ELR (cell line): ENCODE measurements at regions not wholly inside any gene's neighbourhood (a gene's known extent, or its start where the extent isn't known, plus 50 kb on each side); places are given as distances from the start of the nearest gene placed in this dataset.

ENCODE experiments used
- DNase-seq: peaks from one replicate; pipeline ENCODE4 v3.0.0-alpha.2; 2015; ENCODE audit warnings: low read depth

- no peak for DNase-seq
These were observed 96.1 kb upstream of the SALL3 start for GRCh38 chr18:78883501-78883900.

DNA sequence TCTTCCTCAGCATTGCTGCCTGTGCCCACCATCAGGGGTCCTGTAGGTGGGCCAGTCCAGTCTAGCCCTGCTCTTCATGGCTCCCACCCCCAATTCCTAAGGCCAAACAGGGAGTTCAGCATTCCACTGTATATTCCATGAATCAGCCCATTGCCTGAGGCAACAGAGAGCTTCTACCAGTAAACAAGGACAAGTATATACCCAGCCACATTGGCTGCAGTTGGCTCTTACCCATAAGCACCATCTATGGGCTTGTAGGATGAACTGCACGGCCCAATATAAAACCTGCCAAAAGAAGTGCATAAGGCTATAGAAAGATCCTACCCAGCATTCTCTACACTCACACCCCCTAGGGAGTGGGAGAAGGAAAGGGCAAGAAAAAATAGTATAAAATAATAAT is 95.1 kb upstream of the SALL3 start:
- DNase-seq: no peak

GRCh38 chr18:78889250-78889649 is 90.4 kb upstream of the SALL3 start:
- no peak for DNase-seq

DNA sequence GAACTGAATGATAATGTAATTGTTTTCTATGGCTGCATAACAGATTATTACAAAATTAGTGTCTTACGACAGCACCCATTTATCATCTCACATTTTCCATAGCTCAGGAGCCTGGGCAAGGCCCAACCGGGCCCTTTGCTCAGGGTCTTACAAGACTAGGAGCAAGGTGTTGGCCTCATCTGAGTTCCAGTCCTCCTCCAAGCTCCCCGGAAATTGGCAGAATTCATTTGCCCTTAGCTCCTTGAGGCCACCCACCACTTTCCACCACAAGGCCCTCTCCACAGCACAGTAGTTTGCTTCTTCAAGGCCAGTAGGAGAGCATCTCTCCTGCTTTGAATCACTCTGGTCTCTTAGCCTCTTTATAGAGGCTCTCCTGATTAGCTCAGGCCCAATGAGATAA is 89.2 kb upstream of the SALL3 start:
- DNase-seq: no peak

DNA sequence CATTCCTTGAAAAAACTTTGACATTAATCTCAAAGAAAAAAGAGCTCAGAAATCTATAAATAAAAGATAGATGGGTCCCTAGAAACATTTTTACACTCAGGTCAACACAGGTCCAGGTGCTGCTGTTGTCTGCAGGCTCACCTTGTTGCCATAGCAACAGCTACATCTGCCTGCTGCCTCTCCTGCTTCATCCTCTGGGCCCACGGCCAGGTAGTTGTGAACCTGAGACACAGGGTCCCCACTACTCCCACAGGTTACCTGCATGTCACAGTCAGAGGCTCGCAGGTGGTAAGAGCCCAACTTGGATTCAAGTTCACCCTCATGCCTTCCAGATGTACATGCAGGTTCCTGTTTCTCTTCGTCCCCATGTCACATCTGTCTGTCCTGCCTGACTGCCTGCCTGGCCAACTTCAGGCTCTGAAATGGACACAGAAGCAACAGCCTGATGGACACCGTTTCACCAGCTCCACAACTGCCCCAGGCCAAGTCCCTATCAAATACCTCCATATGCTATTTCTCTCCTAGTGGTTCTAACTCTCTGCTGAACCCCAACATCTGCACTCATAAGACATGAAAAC is 88.3 kb upstream of the SALL3 start:
- no peak for DNase-seq

- no peak for DNase-seq
These were observed 87.4 kb upstream of the SALL3 start for GRCh38 chr18:78892177-78892576.

DNA sequence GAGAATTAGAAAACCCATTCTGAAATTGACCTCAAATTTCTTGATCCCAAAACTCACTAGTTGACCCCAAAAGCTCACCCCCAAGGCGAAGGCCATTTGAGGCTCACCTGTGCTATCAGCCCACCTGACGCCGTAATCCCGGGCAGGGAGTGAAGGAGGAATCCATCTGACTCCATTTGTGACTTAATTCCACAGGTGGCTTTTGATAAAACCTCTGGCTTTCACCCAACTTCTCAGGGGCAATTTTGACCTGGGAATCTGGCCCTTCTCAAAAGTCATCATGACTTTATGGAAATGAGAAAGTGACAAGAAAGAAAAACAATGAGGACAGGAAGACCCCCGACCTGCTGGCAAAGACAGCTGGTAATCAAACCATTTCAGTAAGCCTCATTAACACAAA is 86.9 kb upstream of the SALL3 start:
- no peak for DNase-seq

DNA sequence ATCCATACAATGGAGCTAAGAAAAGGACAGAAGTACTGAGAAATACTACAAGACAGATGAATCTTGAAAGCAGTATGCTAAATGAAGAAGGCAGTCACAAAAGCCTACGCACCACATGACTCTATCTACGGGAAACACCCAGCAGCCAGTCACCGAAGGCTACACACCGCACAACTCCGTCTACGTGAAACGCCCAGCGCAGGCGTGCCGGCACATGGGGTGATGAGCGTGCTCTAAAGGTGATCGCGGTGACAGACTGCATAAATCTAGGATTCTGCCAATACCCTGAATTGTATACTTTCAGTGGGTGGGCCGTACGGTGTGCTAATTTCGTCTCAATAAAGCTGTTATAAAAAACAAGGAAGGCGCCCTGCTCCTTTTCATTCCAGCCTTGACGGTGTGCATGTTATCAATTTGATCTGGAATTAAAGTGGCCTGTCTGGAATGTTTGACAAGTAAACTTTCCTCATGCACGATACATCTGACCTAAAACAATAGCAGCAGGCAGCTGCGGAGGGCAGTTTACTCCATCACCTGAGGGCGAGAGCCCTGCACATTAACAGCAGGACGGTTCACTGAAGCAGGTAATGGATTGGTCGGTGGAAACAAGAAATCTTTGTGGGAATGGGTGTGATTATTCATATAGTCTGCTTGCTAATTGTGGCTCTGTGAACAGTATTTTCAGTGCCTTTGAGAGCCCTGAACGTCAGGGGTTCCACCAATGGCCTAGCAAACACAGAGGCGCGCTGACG is 86.2 kb upstream of the SALL3 start:
- no peak for DNase-seq

- no peak for DNase-seq
These were observed 85.6 kb upstream of the SALL3 start for GRCh38 chr18:78894033-78894305.

- DNase-seq: no peak
These were observed 84.2 kb upstream of the SALL3 start for GRCh38 chr18:78895207-78896001.

DNA sequence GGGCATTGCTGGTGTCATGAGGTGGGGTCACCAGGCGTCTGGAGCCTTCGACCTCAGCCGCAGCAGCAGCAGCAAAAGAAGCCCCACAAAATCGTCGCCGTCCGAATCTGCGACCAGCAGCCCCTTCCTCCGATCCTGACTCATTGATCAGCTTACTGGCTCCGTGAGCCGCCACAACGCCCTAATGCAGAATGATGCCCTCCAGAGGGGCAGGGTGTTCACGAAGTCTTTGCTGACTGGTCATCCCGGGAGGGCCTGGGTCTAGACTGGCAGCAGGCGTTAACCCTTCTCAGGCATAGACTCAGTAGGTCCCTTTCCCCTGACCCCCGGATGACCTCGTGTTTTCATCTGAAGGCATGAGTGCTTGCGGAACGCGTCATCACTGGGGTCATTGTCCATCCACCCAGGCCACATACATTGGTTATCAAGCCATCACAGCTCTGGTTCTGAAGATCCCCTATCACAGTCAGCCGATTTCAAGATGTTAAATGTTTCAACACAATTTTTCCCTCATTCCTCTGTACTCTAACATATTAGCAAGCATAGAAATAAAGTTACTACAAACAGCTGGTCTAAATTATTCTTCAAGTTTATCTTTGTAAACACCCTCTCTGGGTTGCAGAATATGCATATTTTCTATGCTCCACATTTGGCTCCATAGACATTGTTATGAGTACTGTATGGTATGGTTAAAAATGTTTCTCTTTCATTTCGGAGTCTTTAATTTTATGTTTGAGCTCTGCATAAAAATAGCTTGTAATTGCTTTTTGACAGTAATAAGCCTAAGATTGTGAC is 83.3 kb upstream of the SALL3 start:
- no peak for DNase-seq

DNA sequence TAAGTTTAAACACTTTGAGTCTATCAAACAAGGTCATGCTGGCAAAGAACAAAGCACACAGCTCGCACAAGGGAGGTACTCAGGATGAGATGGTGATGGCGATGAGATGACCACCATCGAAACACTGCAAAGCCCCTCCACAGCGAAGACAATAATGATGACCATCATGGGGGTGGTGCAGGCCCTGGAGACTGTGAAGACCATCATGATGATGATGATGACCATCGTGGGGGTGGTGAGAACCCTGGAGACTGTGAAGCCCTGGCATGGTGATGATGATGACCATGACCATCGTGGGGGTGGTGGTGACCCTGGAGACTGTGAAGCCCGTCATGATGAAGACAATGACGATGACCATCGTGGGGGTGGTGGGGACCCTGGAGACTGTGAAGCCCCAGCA is 81.6 kb upstream of the SALL3 start:
- DNase-seq: no peak

- DNase-seq: no peak
These were observed 81.0 kb upstream of the SALL3 start for GRCh38 chr18:78898635-78899034.

- DNase-seq: no peak
These were observed 80.4 kb upstream of the SALL3 start for GRCh38 chr18:78899241-78899640.

DNA sequence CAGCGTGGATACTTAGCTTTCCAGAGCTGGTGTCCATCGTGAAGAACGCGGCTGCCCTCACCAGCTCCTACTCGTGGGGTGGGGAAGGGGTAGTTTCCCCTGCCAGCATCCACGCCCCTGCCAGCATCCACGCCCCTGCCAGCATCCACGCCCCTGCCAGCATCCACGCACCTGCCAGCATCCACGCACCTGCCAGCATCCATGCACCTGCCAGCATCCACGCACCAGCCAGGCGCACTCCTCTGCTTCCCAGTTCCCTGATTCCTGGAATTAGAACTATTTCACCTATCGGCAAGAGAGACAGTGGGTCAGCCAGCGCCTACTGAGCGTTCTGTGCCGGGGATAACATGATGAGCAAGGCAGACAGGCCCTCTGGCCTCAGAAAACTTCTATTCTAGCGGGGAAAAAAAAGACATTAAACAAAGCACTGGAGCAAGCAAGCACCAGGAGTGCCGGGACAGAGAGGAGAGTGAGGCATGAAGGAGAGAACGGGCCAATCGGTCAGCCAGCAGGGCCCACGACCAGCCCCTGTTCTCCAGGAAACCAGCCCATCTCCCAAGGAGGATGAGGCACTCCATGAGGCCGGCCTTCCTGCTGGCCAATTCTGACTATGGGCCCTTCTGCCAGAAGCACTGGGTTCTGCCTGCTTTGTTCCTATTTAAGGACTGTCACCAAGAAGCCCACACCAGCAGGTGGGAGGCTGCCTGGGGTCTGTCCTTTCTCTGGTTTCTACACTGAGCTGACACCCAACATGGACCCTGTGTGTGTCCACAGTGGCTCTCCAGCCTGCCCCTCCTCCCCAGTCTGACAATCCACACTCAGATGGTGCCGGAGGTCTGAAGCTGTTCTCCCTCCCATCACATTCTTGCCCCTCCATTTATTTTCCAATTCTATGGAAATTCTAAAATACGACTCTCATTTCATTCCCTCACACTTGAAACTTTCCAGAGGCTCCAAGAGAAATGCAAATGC is 78.4 kb upstream of the SALL3 start:
- DNase-seq: no peak

DNA sequence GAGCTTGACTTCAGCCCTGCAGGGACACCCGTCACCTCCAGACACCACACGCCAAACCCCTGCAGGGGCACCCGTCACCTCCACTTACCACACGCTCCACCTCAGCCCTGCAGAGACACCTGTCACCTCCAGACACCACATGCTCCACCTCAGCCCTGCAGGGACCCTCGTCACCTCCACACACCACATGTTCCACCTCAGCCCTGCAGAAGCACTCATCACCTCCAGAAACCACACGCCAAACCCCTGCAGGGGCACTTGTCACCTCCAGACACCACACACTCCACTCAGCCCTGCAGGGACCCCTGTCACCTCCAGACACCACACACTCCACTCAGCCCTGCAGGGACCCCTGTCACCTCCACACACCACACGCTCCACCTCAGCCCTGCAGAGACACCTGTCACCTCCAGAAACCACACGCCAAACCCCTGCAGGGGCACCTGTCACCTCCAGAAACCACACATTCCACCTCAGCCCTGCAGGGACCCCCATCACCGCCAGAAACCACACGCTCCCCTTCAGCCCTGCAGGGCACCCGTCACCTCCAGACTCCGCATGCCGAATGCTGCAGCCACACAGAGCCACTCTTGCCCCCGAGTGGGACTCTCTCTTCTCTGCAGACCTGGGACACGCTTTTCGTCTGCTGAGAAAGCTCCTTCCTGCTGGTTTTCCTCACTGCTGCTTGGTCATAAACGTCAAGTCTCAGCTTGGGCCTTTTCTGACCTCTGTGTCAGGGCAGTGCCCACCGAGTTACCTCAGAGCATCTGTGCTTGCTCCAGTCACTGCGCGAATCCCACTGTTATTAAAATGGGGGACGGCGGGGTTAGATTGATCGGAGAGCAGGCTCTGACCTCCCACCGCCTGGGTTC is 77.5 kb upstream of the SALL3 start:
- no peak for DNase-seq

DNA sequence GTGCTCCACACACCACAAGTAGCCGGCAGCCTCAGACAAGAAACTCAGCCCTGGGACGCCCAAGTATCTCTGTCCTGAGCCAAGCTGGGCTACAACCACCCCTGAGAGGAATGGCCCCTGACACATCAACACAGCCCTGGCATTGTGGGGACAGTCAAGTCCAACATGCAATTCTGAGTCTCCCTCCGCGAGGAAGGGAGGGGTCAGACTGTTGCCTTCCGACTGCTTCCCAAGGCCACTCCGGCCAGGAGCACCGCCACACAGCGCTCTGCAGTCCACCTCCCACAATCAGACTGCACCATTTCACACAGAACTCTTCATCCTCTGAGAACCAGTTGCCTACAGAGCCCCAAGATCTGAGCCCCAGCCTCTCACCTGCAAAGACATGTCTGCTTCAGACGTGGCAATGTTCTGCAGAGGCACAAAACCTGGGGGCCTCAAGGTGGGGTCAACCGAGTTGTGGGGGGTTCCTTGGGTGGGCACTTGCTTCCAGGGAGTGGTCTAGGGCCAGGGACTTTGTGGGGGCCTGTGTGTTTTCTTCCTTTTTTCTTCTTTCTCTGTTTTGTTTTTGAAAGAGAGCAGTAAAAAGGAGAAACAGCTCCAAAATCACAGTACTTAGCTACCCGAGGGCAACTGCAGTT is 76.7 kb upstream of the SALL3 start:
- DNase-seq: no peak

- no peak for DNase-seq
These were observed 76.0 kb upstream of the SALL3 start for GRCh38 chr18:78903436-78904178.

GRCh38 chr18:78904179-78904531 is 75.5 kb upstream of the SALL3 start:
- DNase-seq: no peak
